IMR-90 (cell line): ENCODE measurements at regions not wholly inside any gene's neighbourhood (a gene's known extent, or its start where the extent isn't known, plus 50 kb on each side); places are given as distances from the start of the nearest gene placed in this dataset.
A peak's percentile ranks its signal among the peaks of the same experiment; 100 is the strongest.

Experiments
- CHD1 ChIP-seq: IDR thresholded peaks from 2 replicates; pipeline ENCODE4 v1.6.1; 2012; ENCODE audit warnings: low read depth, low read length, improper control_type of control experiment
- CTCF ChIP-seq: conservative IDR thresholded peaks from 2 replicates; pipeline ENCODE4 v1.5.1; 2012; ENCODE audit warnings: mild to moderate bottlenecking, low read depth, low read length, improper control_type of control experiment
- FOS ChIP-seq: fragments of 150-350 bp; IDR thresholded peaks from 2 replicates; pipeline ENCODE4 v1.6.1; 2016; ENCODE audit warnings: low read depth, low read length
- MAFK ChIP-seq: IDR thresholded peaks from 2 replicates; pipeline ENCODE4 v1.6.1; 2012; ENCODE audit warnings: low read depth, low read length, improper control_type of control experiment
- MAZ ChIP-seq: IDR thresholded peaks from 2 replicates; pipeline ENCODE4 v1.6.1; 2012; ENCODE audit warnings: low read depth, mild to moderate bottlenecking, low read length, improper control_type of control experiment, moderate library complexity, borderline replicate concordance
- NFE2L2 ChIP-seq: fragments of 150-350 bp; IDR thresholded peaks from 2 replicates; pipeline ENCODE4 v1.6.1; 2016; ENCODE audit warnings: low read depth, mild to moderate bottlenecking, low read length
- POLR2A ChIP-seq: IDR thresholded peaks from 2 replicates; pipeline ENCODE4 v1.6.1; 2012; ENCODE audit warnings: mild to moderate bottlenecking, low read depth, low read length
- RAD21 ChIP-seq: IDR thresholded peaks from 2 replicates; pipeline ENCODE4 v1.6.1; 2012; ENCODE audit warnings: low read length, improper control_type of control experiment
- RFX5 ChIP-seq: IDR thresholded peaks from 2 replicates; pipeline ENCODE4 v1.8.0; 2012; ENCODE audit warnings: low read depth, mild to moderate bottlenecking, low read length, moderate library complexity
- SMC3 ChIP-seq: fragments of 150-350 bp; IDR thresholded peaks from 2 replicates; pipeline ENCODE4 v1.6.1; 2016; ENCODE audit warnings: low read depth, mild to moderate bottlenecking, antibody characterized with exemption, low read length, moderate library complexity

GRCh38 chr5:32984851-32985610, 273.9 kb downstream of the NPR3 start:
- no peak for TF ChIP-seq CTCF
- TF ChIP-seq POLR2A, result no peak
- TF ChIP-seq RFX5, result no peak
- peak; percentile 31; the same call in 1 of the 2 replicates for TF ChIP-seq NFE2L2
- no peak for TF ChIP-seq RAD21
- no peak for TF ChIP-seq FOS
- no peak for TF ChIP-seq SMC3
- TF ChIP-seq MAFK, result no peak
- no peak for TF ChIP-seq CHD1
- no peak for TF ChIP-seq MAZ
